Ishikawa (cell line): ENCODE measurements at regions not wholly inside any gene's neighbourhood (a gene's known extent, or its start where the extent isn't known, plus 50 kb on each side); places are given as distances from the start of the nearest gene placed in this dataset.

Experiments used
- CEBPB ChIP-seq: IDR thresholded peaks from 2 replicates; pipeline ENCODE4 v1.6.1; 2012
- EGR1 ChIP-seq: IDR thresholded peaks from 2 replicates; pipeline ENCODE4 v1.6.1; 2012
- EP300 ChIP-seq: IDR thresholded peaks from 2 replicates; pipeline ENCODE4 v1.6.1; 2012; ENCODE audit warnings: borderline replicate concordance
- FOXM1 ChIP-seq: IDR thresholded peaks from 2 replicates; pipeline ENCODE4 v1.6.1; 2012; ENCODE audit warnings: low read depth, borderline replicate concordance
- MAX ChIP-seq: IDR thresholded peaks from 2 replicates; pipeline ENCODE4 v1.6.1; 2012
- NFIC ChIP-seq: IDR thresholded peaks from 2 replicates; pipeline ENCODE4 v1.6.1; 2012
- RAD21 ChIP-seq: IDR thresholded peaks from 2 replicates; pipeline ENCODE4 v1.6.1; 2012; ENCODE audit warnings: low read depth
- REST ChIP-seq: IDR thresholded peaks from 2 replicates; pipeline ENCODE4 v1.6.1; 2012; ENCODE audit warnings: low read depth, mild to moderate bottlenecking
- TAF1 ChIP-seq: IDR thresholded peaks from 2 replicates; pipeline ENCODE4 v1.6.1; 2012; ENCODE audit warnings: low read depth, mild to moderate bottlenecking
- TCF12 ChIP-seq: IDR thresholded peaks from 2 replicates; pipeline ENCODE4 v1.6.1; 2012; ENCODE audit warnings: low read depth
- TEAD4 ChIP-seq: IDR thresholded peaks from 2 replicates; pipeline ENCODE4 v1.6.1; 2012
- USF1 ChIP-seq: IDR thresholded peaks from 2 replicates; pipeline ENCODE4 v1.6.1; 2012
- YY1 ChIP-seq: IDR thresholded peaks from 2 replicates; pipeline ENCODE4 v1.6.1; 2012; ENCODE audit warnings: low read depth
- ZBTB7A ChIP-seq: IDR thresholded peaks from 2 replicates; pipeline ENCODE4 v1.6.1; 2012; ENCODE audit warnings: low read depth

GRCh38 chr9:87213948-87214347, 266.6 kb upstream of the GAS1 start:
- TF ChIP-seq TAF1 (no peak), EP300 (no peak), MAX (no peak), TCF12 (no peak), EGR1 (no peak), TEAD4 (no peak), ZBTB7A (no peak), RAD21 (no peak), YY1 (no peak), CEBPB (no peak), USF1 (no peak), REST (no peak), FOXM1 (no peak), NFIC (no peak)
